Liver (tissue), 8 donors: ENCODE measurements at regions not wholly inside any gene's neighbourhood (a gene's known extent, or its start where the extent isn't known, plus 50 kb on each side); places are given as distances from the start of the nearest gene placed in this dataset.
A peak's percentile ranks its signal among the peaks of the same experiment; 100 is the strongest.

Experiments used
- DNase-seq: peaks from one replicate; pipeline ENCODE4 v3.0.0-alpha.2; 2017; ENCODE audit warnings: low spot score
- H3K27ac ChIP-seq, 2 donors: one replicate each; pipeline ENCODE4 v1.7.0; 2013; ENCODE audit warnings: inconsistent platforms in 2 of 2, low read length in 2 of 2, control low read depth in 1 of 2, low read depth in 1 of 2, mild to moderate bottlenecking in 1 of 2
- H3K27me3 ChIP-seq, 4 donors: one replicate each; pipeline versions ENCODE4 v1.6.1 to v1.7.0; 2013; ENCODE audit warnings: low read length in 3 of 4, inconsistent platforms in 1 of 4, mild to moderate bottlenecking in 1 of 4, moderate library complexity in 1 of 4; ENCODE audit not compliant: control insufficient read depth in 4 of 4, insufficient read depth in 4 of 4
- H3K36me3 ChIP-seq, 4 donors: one replicate each; pipeline versions ENCODE4 v1.6.1 to v1.7.0; 2013; ENCODE audit warnings: low read length in 3 of 4, mild to moderate bottlenecking in 3 of 4, low read depth in 1 of 4, moderate library complexity in 1 of 4; ENCODE audit not compliant: control insufficient read depth in 4 of 4, insufficient read depth in 3 of 4
- H3K4me1 ChIP-seq, 4 donors: one replicate each; pipeline versions ENCODE4 v1.6.1 to v1.7.0; 2013; ENCODE audit warnings: low read length in 3 of 4, mild to moderate bottlenecking in 3 of 4, moderate library complexity in 1 of 4; ENCODE audit not compliant: control insufficient read depth in 4 of 4, insufficient read depth in 4 of 4
- H3K4me3 ChIP-seq, 3 donors: one replicate each; pipeline versions ENCODE4 v1.6.1 to v1.7.0; 2013; ENCODE audit warnings: low read length in 3 of 3, control low read depth in 1 of 3, low read depth in 1 of 3, mild to moderate bottlenecking in 1 of 3
- H3K9ac ChIP-seq, 2 donors: one replicate each; pipeline ENCODE4 v1.7.0; 2013; ENCODE audit warnings: low read length in 2 of 2, mild to moderate bottlenecking in 2 of 2, moderate library complexity in 2 of 2, control low read depth in 1 of 2, low read depth in 1 of 2
- H3K9me3 ChIP-seq, 4 donors: one replicate each; pipeline versions ENCODE4 v1.6.1 to v1.7.0; 2013; ENCODE audit warnings: low read length in 3 of 4; ENCODE audit not compliant: control insufficient read depth in 4 of 4
- ATF3 ChIP-seq: IDR thresholded peaks from 2 replicates; pipeline ENCODE4 v1.6.1; 2016; ENCODE audit warnings: antibody characterized with exemption
- CTCF ChIP-seq: fragments of 150-350 bp; IDR thresholded peaks from 2 replicates; pipeline ENCODE4 v1.5.1; 2017; ENCODE audit warnings: improper control_type of control experiment, low read depth, low read length; ENCODE audit not compliant: missing input control
- EGR1 ChIP-seq, 2 donors: IDR thresholded peaks; 2 replicates each; pipeline ENCODE4 v1.6.1; 2016 to 2018; ENCODE audit warnings: antibody characterized with exemption in 2 of 2, low read depth in 2 of 2
- FOXA1 ChIP-seq: IDR thresholded peaks from 2 replicates; pipeline ENCODE4 v1.6.1; 2016; ENCODE audit warnings: antibody characterized with exemption
- FOXA2 ChIP-seq: IDR thresholded peaks from 2 replicates; pipeline ENCODE4 v1.6.1; 2016; ENCODE audit warnings: antibody characterized with exemption
- HNF4A ChIP-seq, 2 donors: conservative IDR thresholded peaks; 2 replicates each; pipeline ENCODE4 v1.6.1; 2016; ENCODE audit warnings: antibody characterized with exemption in 2 of 2, mild to moderate bottlenecking in 2 of 2
- HNF4G ChIP-seq: IDR thresholded peaks from 2 replicates; pipeline ENCODE4 v1.6.1; 2016; ENCODE audit warnings: antibody characterized with exemption
- JUND ChIP-seq, 2 donors: IDR thresholded peaks; 2 replicates each; pipeline ENCODE4 v1.6.1; 2016; ENCODE audit warnings: antibody characterized with exemption in 2 of 2
- NR2F2 ChIP-seq: IDR thresholded peaks from 2 replicates; pipeline ENCODE4 v1.6.1; 2016; ENCODE audit warnings: antibody characterized with exemption
- RAD21 ChIP-seq, 2 donors: IDR thresholded peaks; 2 replicates each; pipeline ENCODE4 v1.6.1; 2016; ENCODE audit warnings: antibody characterized with exemption in 2 of 2, mild to moderate bottlenecking in 2 of 2
- REST ChIP-seq: IDR thresholded peaks from 2 replicates; pipeline ENCODE4 v1.6.1; 2016; ENCODE audit warnings: antibody characterized with exemption, mild to moderate bottlenecking
- RXRA ChIP-seq, 2 donors: IDR thresholded peaks; 2 replicates each; pipeline ENCODE4 v1.6.1; 2017 to 2018; ENCODE audit warnings: antibody characterized with exemption in 2 of 2, mild to moderate bottlenecking in 1 of 2
- SP1 ChIP-seq: IDR thresholded peaks from 2 replicates; pipeline ENCODE4 v1.6.1; 2018; ENCODE audit warnings: antibody characterized with exemption, mild to moderate bottlenecking
- YY1 ChIP-seq: IDR thresholded peaks from 2 replicates; pipeline ENCODE4 v1.6.1; 2016; ENCODE audit warnings: antibody characterized with exemption, mild to moderate bottlenecking
- WGBS: extraction: QIAGEN DNeasy Blood & Tissue Kit; methylation state at CpG from one replicate; pipeline ENCODE4 v1.1.7; 2013; 5-methylcytosine and 5-hydroxymethylcytosine counted together
- donor health status: healthy.
- donor health status: healthy.
- donor health status: healthy.
- donor health status: healthy.
- donor health status: healthy.

GRCh38 chr3:148459931-148460513, 237.7 kb upstream of the AGTR1 start:
- peaks cover 3 to 13% (median 7%) of the 10 kb centered on the region in 4 donors for H3K4me1 ChIP-seq
- no peaks in the 10 kb centered on the region for H3K27me3 ChIP-seq
- TF ChIP-seq RAD21 (IDR thresholded peaks at IDR 0.05) (peak; percentile 83 to 84), CTCF (peak; percentile 63), RXRA (IDR thresholded peaks at IDR 0.05) (no peak)
- H3K4me3 ChIP-seq: no peak overlapping the region
- no peaks in the 10 kb centered on the region for H3K36me3 ChIP-seq
- WGBS: 43% methylated on average over 1 of the region's 1 CpG
- H3K27ac ChIP-seq: no peak overlapping the region
- H3K9me3 ChIP-seq: no peaks in the 10 kb centered on the region
- no peak for DNase-seq
- H3K9ac ChIP-seq: no peak overlapping the region

GRCh38 chr3:148460686-148461085, 237.0 kb upstream of the AGTR1 start:
- no peaks in the 10 kb centered on the region for H3K36me3 ChIP-seq
- no peak for DNase-seq
- no peaks in the 10 kb centered on the region for H3K9me3 ChIP-seq
- no peak overlapping the region for H3K9ac ChIP-seq
- H3K27me3 ChIP-seq: no peaks in the 10 kb centered on the region
- TF ChIP-seq RXRA (IDR thresholded peaks at IDR 0.05) (peak; percentile 26 to 34), ATF3 (no peak), HNF4G (peak; percentile 76), YY1 (peak; percentile 23), EGR1 (IDR thresholded peaks at IDR 0.05; ENCODE audit: low read depth in 2 of 2) (no peak), FOXA1 (peak; percentile 61), NR2F2 (no peak), RAD21 (IDR thresholded peaks at IDR 0.05) (peak; percentile 38 to 58), JUND (IDR thresholded peaks at IDR 0.05) (peak; percentile 23), HNF4A (conservative IDR thresholded peaks at IDR 0.05) (peak; percentile 92 to 93), FOXA2 (peak; percentile 79), SP1 (peak; percentile 80)
- no peak overlapping the region for H3K4me3 ChIP-seq
- no peak overlapping the region for H3K27ac ChIP-seq
- H3K4me1 ChIP-seq: peaks cover 3 to 13% (median 7%) of the 10 kb centered on the region in 4 donors
- WGBS: 81% methylated on average over 3 of the region's 3 CpGs

- H3K36me3 ChIP-seq: no peaks in the 10 kb centered on the region
- H3K4me3 ChIP-seq: no peak overlapping the region
- TF ChIP-seq SP1 (no peak), RAD21 (IDR thresholded peaks at IDR 0.05) (no peak), REST (no peak)
- peaks cover 3 to 13% (median 7%) of the 10 kb centered on the region in 4 donors for H3K4me1 ChIP-seq
- no peaks in the 10 kb centered on the region for H3K27me3 ChIP-seq
- no peaks in the 10 kb centered on the region for H3K9me3 ChIP-seq
- H3K9ac ChIP-seq: no peak overlapping the region
- WGBS: 86% methylated on average over 2 of the region's 2 CpGs
- no peak overlapping the region for H3K27ac ChIP-seq
- no peak for DNase-seq
These were observed 233.5 kb upstream of the AGTR1 start for GRCh38 chr3:148464246-148464645.
